IPS-NIHi7 (cell line): ENCODE measurements at regions not wholly inside any gene's neighbourhood (a gene's known extent, or its start where the extent isn't known, plus 50 kb on each side); places are given as distances from the start of the nearest gene placed in this dataset.

Source experiments
- DNase-seq: peaks from one replicate; pipeline ENCODE4 v3.0.0; 2012; ENCODE audit warnings: mixed read lengths; ENCODE audit errors: extremely low spot score

GRCh38 chr2:7971841-7972240 lies 710.0 kb upstream of the ID2 start:
- no peak for DNase-seq

DNA sequence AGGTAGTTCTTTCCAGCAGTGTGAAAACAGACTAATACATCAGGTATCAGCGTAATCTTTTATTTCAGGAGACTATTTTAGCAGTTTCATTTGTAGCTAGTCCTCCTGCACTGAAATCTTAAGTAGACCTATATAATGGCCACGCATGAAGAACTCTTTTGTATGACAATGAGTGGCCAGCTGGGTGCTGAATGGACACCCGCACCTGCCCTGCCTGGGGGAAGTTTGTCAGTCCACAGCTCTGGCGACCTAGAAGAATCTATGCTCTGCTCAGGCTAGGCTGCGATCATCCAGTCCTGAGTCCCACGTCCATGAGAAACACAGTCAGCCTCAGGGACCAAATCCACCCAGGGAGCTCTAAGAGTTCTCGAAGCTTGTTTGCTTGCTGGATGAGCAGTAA lies 709.2 kb upstream of the ID2 start:
- no peak for DNase-seq

DNA sequence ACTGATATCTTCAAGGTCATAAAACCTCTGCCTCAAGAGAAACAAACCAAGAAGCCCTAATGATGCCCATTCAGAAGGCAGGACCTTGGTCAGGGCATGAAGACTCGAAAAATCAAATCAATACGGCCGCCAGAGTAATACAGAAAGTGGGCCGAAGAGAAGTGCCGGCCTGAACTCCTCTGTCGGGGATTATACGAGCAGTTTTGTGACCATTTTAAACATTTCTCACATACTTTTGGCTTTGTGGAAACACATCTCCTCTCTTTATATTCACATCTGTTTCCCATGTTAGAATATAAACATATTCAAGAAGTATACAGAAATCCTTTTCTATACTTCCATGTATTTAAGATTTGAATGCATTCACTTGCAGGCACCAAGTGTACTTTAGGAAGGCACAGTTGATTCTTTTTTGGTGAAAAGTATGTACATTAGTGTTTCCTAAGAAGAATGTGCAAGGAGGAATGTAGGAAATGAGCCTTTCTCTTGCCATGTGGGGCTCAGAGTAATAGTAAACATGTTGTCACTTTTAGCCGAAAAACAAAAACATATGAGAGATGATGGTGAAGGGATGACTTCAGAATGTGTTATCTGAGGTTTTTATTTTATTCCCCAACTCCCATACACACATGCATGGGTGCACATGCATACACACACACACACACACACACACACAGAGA lies 707.9 kb upstream of the ID2 start:
- DNase-seq: no peak

- no peak for DNase-seq
Observed at GRCh38 chr2:7974936-7975335, 706.9 kb upstream of the ID2 start.

GRCh38 chr2:7976206-7976605 lies 705.6 kb upstream of the ID2 start:
- DNase-seq: no peak

- DNase-seq: no peak
Observed at GRCh38 chr2:7977981-7978380, 703.9 kb upstream of the ID2 start.

- no peak for DNase-seq
Observed at GRCh38 chr2:7982054-7982453, 699.8 kb upstream of the ID2 start.

DNA sequence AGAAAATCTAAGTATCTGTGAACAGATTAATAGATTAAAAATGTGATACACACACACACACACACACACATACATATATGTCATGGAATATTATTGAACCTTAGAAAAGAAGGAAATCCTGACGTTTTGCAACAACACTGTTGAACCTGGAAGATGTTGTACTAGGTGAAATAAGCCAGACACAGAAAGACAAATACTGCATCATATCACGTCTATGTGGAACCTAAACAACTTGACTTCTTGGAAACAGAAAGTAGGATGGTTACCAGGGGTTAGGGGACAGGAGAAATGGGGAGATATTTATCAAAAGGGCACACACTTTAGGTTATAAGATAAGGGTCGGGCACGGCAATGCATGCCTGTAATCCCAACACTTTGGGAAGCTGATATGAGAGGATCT lies 698.4 kb upstream of the ID2 start:
- DNase-seq: no peak

GRCh38 chr2:7983912-7984311 lies 697.9 kb upstream of the ID2 start:
- no peak for DNase-seq

GRCh38 chr2:7984693-7985353 lies 697.0 kb upstream of the ID2 start:
- no peak for DNase-seq

DNA sequence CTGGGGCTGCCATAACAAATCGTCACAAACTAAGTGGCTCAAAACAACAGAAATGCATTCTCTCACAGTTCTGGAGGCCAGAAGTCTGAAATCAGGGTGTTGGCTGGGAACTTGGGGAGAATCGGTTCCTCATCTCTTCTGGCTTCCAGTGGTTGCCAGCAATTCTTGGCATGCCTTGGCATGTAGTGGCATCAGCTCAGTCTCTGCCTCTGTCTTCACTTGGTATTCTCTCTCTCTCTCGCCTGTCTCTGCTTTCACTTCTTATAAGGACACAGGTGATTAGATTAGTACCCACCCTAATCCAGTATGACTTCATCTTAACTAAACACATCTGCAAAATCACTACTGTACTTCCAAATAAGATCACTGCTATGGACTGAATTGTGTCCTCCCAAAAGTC lies 695.4 kb upstream of the ID2 start:
- no peak for DNase-seq

DNA sequence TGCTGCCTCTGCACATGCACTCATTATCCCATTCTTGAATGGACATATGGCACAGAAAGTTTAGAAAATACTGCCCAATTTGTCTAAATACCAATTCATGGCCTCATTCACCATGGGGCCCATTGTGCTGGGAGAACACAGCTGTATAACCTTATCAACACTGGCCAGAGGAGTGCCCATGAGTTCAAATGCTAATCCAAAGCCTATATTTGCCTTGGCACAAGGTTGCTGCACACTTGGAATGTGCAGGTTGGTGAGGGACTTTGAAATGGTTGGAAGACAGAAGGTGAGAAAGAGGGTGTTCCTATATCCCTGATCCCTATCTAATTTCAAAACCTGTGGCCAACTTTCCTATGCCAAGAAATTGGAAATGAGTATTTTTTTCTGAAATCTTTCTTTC lies 693.9 kb upstream of the ID2 start:
- DNase-seq: no peak

- no peak for DNase-seq
Observed at GRCh38 chr2:7988440-7988839, 693.4 kb upstream of the ID2 start.

DNA sequence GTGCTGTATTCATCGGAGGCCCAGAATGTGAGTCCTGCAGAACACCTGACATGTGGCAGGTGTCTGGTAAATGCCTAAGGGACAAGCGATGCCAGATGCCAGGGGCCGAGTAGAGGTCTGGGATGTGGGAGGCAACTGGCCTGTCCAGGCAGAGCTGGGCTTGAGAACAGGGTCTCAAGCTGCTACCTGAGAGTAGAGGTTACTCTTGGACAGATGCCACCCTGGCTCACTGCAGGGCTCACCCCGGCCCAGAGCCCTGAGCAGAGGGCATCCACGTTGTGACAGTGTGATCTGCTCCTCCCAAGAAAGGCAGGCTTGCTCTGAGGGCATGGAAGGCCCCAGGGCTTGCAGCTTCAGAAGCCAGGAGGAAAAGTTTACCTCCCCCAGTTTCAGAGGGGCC lies 692.0 kb upstream of the ID2 start:
- DNase-seq: no peak

DNA sequence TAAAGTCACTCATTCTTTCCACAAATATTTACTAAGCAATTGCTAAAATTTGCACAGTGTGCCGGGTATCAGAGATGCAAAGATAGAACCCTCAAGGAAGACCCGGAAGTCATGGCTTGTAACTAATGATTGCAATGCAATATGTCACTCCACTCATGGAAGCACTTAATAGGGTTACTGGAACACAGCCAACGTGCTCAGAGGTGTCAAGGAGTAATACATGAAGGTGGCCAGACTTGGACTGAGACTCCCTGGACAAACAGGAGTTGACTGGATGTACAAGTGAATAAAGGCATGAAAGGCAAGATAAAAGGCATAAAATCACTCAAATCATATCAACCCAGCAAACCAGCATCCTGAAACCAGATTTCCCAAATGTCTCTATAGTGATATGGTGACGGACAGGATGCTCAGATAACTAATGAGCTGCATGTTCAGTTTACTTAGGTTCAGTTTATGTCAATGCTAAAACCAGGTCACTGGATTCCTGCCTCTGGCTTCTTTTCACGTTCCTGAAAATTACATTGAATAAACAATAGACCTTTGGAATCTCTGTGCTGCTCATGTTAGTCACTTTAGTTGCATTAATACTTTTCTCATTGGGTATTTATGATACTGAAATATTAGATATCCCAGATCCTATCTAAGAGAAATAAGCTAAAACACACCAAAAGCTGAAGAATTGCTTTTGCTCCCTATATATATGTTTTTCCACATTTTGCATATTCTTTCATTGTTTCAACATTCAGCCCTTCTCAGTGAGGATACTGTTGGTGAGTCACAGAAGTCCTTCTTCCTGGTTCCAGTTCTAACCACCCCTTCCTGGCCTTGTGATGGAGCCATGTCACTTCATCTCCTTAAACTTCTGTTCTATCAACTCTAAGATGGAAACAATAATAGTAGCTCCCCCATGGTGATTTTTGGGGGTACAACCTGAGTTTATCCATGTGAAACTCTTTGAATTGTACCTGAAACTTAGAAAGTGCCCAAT lies 688.9 kb upstream of the ID2 start:
- no peak for DNase-seq

GRCh38 chr2:7994397-7994951 lies 687.4 kb upstream of the ID2 start:
- no peak for DNase-seq

DNA sequence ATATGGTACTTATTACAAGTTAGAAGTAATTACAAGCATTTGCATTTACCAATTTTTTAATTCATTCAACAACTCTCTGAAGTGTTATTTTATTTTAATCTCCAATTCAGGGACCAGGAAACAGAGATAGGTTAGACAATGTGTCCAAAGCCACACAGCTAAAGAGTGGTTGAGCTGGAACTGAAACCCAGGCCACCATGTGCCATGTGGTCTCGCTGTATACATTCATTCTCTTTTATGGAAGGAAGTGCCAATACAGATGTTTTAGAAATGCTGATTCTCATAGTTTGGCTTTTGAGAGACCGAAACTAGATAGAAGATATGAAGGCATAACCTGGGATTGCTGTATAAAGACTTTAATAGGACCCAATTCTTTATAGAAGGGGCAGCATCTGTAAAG lies 684.6 kb upstream of the ID2 start:
- no peak for DNase-seq

- no peak for DNase-seq
Observed at GRCh38 chr2:7999683-8000476, 682.0 kb upstream of the ID2 start.

DNA sequence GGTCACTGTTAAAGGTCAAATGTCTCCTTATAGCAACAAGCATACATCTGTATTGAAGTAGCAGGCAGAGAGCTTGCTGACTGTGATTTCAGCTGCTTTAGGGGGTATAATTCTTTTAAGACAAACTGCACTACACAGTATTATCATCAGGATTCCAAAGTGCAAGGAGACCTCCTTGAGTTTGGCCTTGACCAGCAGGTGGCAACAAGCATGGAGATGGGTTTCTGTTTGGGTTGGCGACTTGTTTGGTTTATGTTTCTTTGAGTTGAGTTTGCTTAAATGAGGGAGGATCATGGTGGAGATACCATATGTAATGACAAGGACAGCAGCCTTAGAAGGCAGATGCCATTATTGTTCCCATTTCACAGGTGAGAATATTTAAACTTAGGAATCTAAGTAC lies 681.0 kb upstream of the ID2 start:
- DNase-seq: no peak

GRCh38 chr2:8002765-8003393 lies 679.0 kb upstream of the ID2 start:
- no peak for DNase-seq

GRCh38 chr2:8003462-8004075 lies 678.3 kb upstream of the ID2 start:
- DNase-seq: no peak
